HCT116 (cell line): ENCODE measurements at regions not wholly inside any gene's neighbourhood (a gene's known extent, or its start where the extent isn't known, plus 50 kb on each side); places are given as distances from the start of the nearest gene placed in this dataset.
A peak's percentile ranks its signal among the peaks of the same experiment; 100 is the strongest.

Source experiments
- ATAC-seq: fragments of 200-7000 bp; cut with Tn5 transposase; 2 replicates; pipeline ENCODE4 v1.9.1; 2020; ENCODE audit warnings: mild to moderate bottlenecking, moderate library complexity
- BruUV-seq: library from RNA; stranded (reverse); fragments of 400-500 nt; replicated peaks from 2 replicates; lab custom pipeline; 2021; lab: Mats Ljungman, UMichigan
- CTCF ChIA-PET: fragments of 300-600 bp; sonication (Branson Sonifier 250); formaldehyde crosslinking; loops from one replicate; lab custom pipeline; 2021; ENCODE audit warnings: antibody characterized with exemption; lab: Charles Lee
- POLR2A ChIA-PET: fragments of 300-600, 350-600 bp; sonication (Branson Sonifier 250); formaldehyde crosslinking; loops from one replicate; lab custom pipeline; 2021; ENCODE audit warnings: antibody characterized with exemption; lab: Charles Lee
- RAD21 ChIA-PET, 2 experiments: fragments of 300-600 bp; sonication (Branson Sonifier 250); formaldehyde crosslinking; loops; one replicate each; lab custom pipeline; 2023; ENCODE audit warnings: low total read pairs in 2 of 2; ENCODE audit not compliant: uncharacterized antibody in 2 of 2, unreplicated experiment in 2 of 2, low non-redundant PET in 1 of 2; lab: Charles Lee
- DNase-seq: peaks from one replicate; pipeline ENCODE4 v3.0.0-alpha.2; 2010; ENCODE audit warnings: low read depth, low spot score
- H2AFZ ChIP-seq: fragments of 200-600 bp; shearing (Covaris generic), sonication (generic); 2 replicates; pipeline ENCODE4 v1.6.1; 2017; ENCODE audit warnings: low read depth, mixed run types, mixed read lengths, antibody characterized with exemption, low read length; ENCODE audit not compliant: poor library complexity, severe bottlenecking
- H3K27ac ChIP-seq: 2 replicates; pipeline ENCODE4 v1.5.1; 2012; ENCODE audit warnings: low read depth, low read length
- H3K27me3 ChIP-seq: fragments of 200-600 bp; sonication (generic); 2 replicates; pipeline ENCODE4 v1.6.1; 2016; ENCODE audit warnings: mixed run types, low read length, mixed read lengths; ENCODE audit not compliant: insufficient read depth
- H3K36me3 ChIP-seq, 2 experiments: fragments of 200-500 bp in 1 of 2; fragments of 200-600 bp in 1 of 2; sonication (Bioruptor generic) in 1 of 2; sonication (generic) in 1 of 2; 2 replicates each; pipeline versions ENCODE4 v1.5.1 to v1.6.1; 2014 to 2016; ENCODE audit warnings: low read length in 2 of 2, inconsistent platforms in 1 of 2, mixed read lengths in 1 of 2, mixed run types in 1 of 2; ENCODE audit not compliant: insufficient read depth in 2 of 2, control insufficient read depth in 1 of 2
- H3K4me1 ChIP-seq, 2 experiments: fragments of 200-600 bp in 1 of 2; sonication (generic) in 1 of 2; 2 replicates each; pipeline versions ENCODE4 v1.5.1 to v1.6.1; 2012 to 2017; ENCODE audit warnings: low read length in 2 of 2, inconsistent platforms in 1 of 2, mild to moderate bottlenecking in 1 of 2, mixed read lengths in 1 of 2, mixed run types in 1 of 2, moderate library complexity in 1 of 2; ENCODE audit not compliant: insufficient read depth in 2 of 2, control insufficient read depth in 1 of 2
- H3K4me2 ChIP-seq: fragments of 200-600 bp; sonication (generic); 2 replicates; pipeline ENCODE4 v1.6.1; 2017; ENCODE audit warnings: mixed run types, low read length, mixed read lengths
- H3K4me3 ChIP-seq, 2 experiments: fragments of 200-600 bp in 1 of 2; sonication (generic) in 1 of 2; replicated peaks in 1 of 2; 2 replicates each; pipeline ENCODE4 v1.5.1; 2011 to 2016; ENCODE audit warnings: low read length in 2 of 2, control low read depth in 1 of 2, low read depth in 1 of 2, mild to moderate bottlenecking in 1 of 2, mixed read lengths in 1 of 2, mixed run types in 1 of 2
- H3K79me2 ChIP-seq: fragments of 200-600 bp; sonication (generic); 2 replicates; pipeline ENCODE4 v1.6.1; 2017; ENCODE audit warnings: mild to moderate bottlenecking, mixed run types, low read length, moderate library complexity, mixed read lengths; ENCODE audit not compliant: insufficient read depth
- H3K9ac ChIP-seq: fragments of 200-600 bp; sonication (generic); 2 replicates; pipeline ENCODE4 v1.6.1; 2016; ENCODE audit warnings: low read length, mixed read lengths
- H3K9me2 ChIP-seq: fragments of 200-600 bp; sonication (generic), shearing (Covaris generic); 2 replicates; pipeline ENCODE4 v1.6.1; 2017; ENCODE audit warnings: mixed run types, mild to moderate bottlenecking, moderate library complexity; ENCODE audit not compliant: insufficient read depth
- H3K9me3 ChIP-seq, 2 experiments: fragments of 200-500 bp in 1 of 2; fragments of 200-600 bp in 1 of 2; sonication (Bioruptor generic) in 1 of 2; sonication (generic) in 1 of 2; 2 replicates each; pipeline ENCODE4 v1.6.1; 2014 to 2017; ENCODE audit warnings: low read length in 2 of 2, mixed read lengths in 2 of 2, inconsistent platforms in 1 of 2, low read depth in 1 of 2, mild to moderate bottlenecking in 1 of 2, mixed run types in 1 of 2, moderate library complexity in 1 of 2; ENCODE audit not compliant: control insufficient read depth in 1 of 2, insufficient read depth in 1 of 2
- H4K20me1 ChIP-seq: fragments of 200-600 bp; sonication (generic), shearing (Covaris generic); 2 replicates; pipeline ENCODE4 v1.6.1; 2017; ENCODE audit warnings: mixed run types, mild to moderate bottlenecking, moderate library complexity; ENCODE audit not compliant: insufficient read depth
- CEBPB ChIP-seq: IDR thresholded peaks from 2 replicates; pipeline ENCODE4 v1.6.1; 2012; ENCODE audit warnings: low read depth
- EGR1 ChIP-seq: IDR thresholded peaks from 2 replicates; pipeline ENCODE4 v1.6.1; 2012; ENCODE audit warnings: low read depth
- EZH2 ChIP-seq: fragments of 200-600 bp; sonication (generic); IDR thresholded peaks from 2 replicates; pipeline ENCODE4 v1.6.1; 2017; ENCODE audit warnings: antibody characterized with exemption, mixed run types
- EZH2phosphoT487 ChIP-seq: fragments of 200-600 bp; IDR thresholded peaks from 2 replicates; pipeline ENCODE4 v1.6.1; 2018; ENCODE audit warnings: antibody characterized with exemption, borderline replicate concordance
- POLR2A ChIP-seq: IDR thresholded peaks from 2 replicates; pipeline ENCODE4 v1.7.0; 2011; ENCODE audit warnings: borderline replicate concordance; ENCODE audit not compliant: insufficient read depth, insufficient read length; ENCODE audit errors: extremely low read depth
- RAD21 ChIP-seq: IDR thresholded peaks from 2 replicates; pipeline ENCODE4 v1.6.1; 2012; ENCODE audit warnings: low read depth, mild to moderate bottlenecking
- SIN3A ChIP-seq: IDR thresholded peaks from 2 replicates; pipeline ENCODE4 v1.6.1; 2012; ENCODE audit warnings: low read depth
- SP1 ChIP-seq: IDR thresholded peaks from 2 replicates; pipeline ENCODE4 v1.6.1; 2012; ENCODE audit warnings: low read depth
- SRF ChIP-seq: IDR thresholded peaks from 2 replicates; pipeline ENCODE4 v1.6.1; 2012; ENCODE audit warnings: low read depth
- TCF7L2 ChIP-seq: IDR thresholded peaks from 2 replicates; pipeline ENCODE4 v1.7.0; 2011; ENCODE audit warnings: borderline replicate concordance, inconsistent platforms; ENCODE audit not compliant: insufficient read depth, insufficient read length; ENCODE audit errors: extremely low read depth
- YY1 ChIP-seq: IDR thresholded peaks from 2 replicates; pipeline ENCODE4 v1.6.1; 2011; ENCODE audit warnings: low read length, low read depth, moderate library complexity, mild to moderate bottlenecking; ENCODE audit not compliant: insufficient replicate concordance; ENCODE audit errors: extremely low read depth
- ZFX ChIP-seq: fragments of 450-650 bp; IDR thresholded peaks from 2 replicates; pipeline ENCODE4 v1.6.1; 2017
- intact Hi-C: fragments of 100-400 bp; cut with micrococcal nuclease; formaldehyde crosslinking; loops from 2 replicates; pipeline ENCODE4 v1.10.0; 2022
- TF ChIP-seq, protein P1 (sequence below): IDR thresholded peaks from 2 replicates; pipeline ENCODE4 v1.6.1; 2011; ENCODE audit warnings: mild to moderate bottlenecking, low read length, moderate library complexity; ENCODE audit not compliant: insufficient replicate concordance; ENCODE audit errors: extremely low read depth
- TF ChIP-seq, protein P2 (sequence below): IDR thresholded peaks from 2 replicates; pipeline ENCODE4 v1.6.1; 2012; ENCODE audit warnings: low read depth
- TF ChIP-seq, protein P3 (sequence below): IDR thresholded peaks from 2 replicates; pipeline ENCODE4 v1.6.1; 2012
- TF ChIP-seq, protein P4 (sequence below): IDR thresholded peaks from 2 replicates; pipeline ENCODE4 v1.6.1; 2012

DNA sequence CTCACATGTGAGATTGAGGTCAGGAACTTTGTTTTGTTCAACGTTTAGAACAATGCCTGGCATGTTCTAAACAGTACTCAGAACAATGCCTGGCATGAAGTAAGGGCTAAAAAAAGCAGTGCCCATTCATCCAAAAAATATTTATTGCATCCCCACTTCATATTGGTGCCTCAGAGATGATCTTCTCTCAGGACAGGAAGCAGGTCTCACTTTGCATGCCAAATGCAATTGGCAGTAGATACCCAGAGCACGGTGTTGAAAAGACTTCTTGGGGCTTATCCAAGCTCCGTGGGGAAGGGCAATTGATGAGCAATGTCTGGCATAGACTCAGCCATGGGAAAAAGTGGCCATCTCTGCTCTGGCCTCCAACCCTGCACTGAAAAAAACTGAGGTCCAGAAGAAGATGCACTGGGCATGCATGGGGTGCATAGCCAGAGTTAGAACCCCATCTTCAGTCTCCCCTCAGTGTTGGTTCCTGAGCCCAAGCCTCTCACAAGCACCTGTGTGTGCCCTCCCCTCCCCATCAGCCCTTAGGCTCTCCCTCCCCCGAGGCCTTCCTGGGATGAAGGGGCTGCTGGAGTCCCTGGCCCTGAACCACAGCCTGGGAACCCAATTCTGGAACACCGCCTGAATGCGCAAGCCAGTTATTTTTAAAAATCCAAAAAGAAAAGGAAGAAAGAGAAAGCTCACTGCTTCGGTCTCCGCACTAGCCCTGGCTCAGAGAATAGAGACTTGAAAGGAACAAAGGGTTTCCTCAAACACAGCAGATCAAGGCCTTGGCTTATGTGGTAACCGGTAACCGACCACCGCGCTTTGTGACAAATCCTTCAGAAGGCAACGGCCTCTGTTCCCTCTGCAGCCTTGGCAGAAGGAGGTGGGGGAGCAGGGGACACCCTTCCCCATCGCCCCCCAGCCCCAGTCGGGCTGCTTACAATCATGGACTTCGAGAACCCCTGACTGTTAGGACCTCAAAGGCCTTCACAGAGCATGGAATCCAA, 78.5 kb upstream of the SIRPA start:
- no peak overlapping the region for H2AFZ ChIP-seq
- no peaks in the 10 kb centered on the region for H4K20me1 ChIP-seq
- no peaks in the 10 kb centered on the region for H3K9me3 ChIP-seq
- no peak overlapping the region for H3K9ac ChIP-seq
- peak; percentile 43; the same call in 1 of the 2 replicates for ATAC-seq
- ChIA-PET RAD21 (no interaction called here), POLR2A (no interaction called here), CTCF (no interaction called here)
- intact Hi-C loops, result no loop called here
- no peak for DNase-seq
- H3K79me2 ChIP-seq, result no peaks in the 10 kb centered on the region
- H3K4me3 ChIP-seq, result no peak overlapping the region
- peaks cover 13 to 41% of the 10 kb centered on the region in 2 experiments; a peak in 3 of 4 replicates for H3K4me1 ChIP-seq
- H3K27ac ChIP-seq, result no peak overlapping the region
- no peaks in the 10 kb centered on the region for H3K9me2 ChIP-seq
- BruUV-seq, result no TSS peak
- no peaks in the 10 kb centered on the region for H3K36me3 ChIP-seq
- peak overlapping the region; percentile 39 for H3K4me2 ChIP-seq
- TF ChIP-seq YY1, result no peak
- no peak for TF ChIP-seq EZH2
- TF ChIP-seq SP1, result no peak
- TF ChIP-seq SIN3A, result no peak
- no peak for TF ChIP-seq TCF7L2
- TF ChIP-seq POLR2A, result no peak
- no peak for TF ChIP-seq CEBPB
- TF ChIP-seq RAD21, result no peak
- TF ChIP-seq EZH2phosphoT487, result no peak
- no peak for TF ChIP-seq SRF
- TF ChIP-seq, protein P1, sequence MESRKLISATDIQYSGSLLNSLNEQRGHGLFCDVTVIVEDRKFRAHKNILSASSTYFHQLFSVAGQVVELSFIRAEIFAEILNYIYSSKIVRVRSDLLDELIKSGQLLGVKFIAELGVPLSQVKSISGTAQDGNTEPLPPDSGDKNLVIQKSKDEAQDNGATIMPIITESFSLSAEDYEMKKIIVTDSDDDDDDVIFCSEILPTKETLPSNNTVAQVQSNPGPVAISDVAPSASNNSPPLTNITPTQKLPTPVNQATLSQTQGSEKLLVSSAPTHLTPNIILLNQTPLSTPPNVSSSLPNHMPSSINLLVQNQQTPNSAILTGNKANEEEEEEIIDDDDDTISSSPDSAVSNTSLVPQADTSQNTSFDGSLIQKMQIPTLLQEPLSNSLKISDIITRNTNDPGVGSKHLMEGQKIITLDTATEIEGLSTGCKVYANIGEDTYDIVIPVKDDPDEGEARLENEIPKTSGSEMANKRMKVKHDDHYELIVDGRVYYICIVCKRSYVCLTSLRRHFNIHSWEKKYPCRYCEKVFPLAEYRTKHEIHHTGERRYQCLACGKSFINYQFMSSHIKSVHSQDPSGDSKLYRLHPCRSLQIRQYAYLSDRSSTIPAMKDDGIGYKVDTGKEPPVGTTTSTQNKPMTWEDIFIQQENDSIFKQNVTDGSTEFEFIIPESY, result no peak
- TF ChIP-seq ZFX, result no peak
- TF ChIP-seq EGR1, result no peak
- TF ChIP-seq, protein P2, sequence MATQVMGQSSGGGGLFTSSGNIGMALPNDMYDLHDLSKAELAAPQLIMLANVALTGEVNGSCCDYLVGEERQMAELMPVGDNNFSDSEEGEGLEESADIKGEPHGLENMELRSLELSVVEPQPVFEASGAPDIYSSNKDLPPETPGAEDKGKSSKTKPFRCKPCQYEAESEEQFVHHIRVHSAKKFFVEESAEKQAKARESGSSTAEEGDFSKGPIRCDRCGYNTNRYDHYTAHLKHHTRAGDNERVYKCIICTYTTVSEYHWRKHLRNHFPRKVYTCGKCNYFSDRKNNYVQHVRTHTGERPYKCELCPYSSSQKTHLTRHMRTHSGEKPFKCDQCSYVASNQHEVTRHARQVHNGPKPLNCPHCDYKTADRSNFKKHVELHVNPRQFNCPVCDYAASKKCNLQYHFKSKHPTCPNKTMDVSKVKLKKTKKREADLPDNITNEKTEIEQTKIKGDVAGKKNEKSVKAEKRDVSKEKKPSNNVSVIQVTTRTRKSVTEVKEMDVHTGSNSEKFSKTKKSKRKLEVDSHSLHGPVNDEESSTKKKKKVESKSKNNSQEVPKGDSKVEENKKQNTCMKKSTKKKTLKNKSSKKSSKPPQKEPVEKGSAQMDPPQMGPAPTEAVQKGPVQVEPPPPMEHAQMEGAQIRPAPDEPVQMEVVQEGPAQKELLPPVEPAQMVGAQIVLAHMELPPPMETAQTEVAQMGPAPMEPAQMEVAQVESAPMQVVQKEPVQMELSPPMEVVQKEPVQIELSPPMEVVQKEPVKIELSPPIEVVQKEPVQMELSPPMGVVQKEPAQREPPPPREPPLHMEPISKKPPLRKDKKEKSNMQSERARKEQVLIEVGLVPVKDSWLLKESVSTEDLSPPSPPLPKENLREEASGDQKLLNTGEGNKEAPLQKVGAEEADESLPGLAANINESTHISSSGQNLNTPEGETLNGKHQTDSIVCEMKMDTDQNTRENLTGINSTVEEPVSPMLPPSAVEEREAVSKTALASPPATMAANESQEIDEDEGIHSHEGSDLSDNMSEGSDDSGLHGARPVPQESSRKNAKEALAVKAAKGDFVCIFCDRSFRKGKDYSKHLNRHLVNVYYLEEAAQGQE, result no peak
- TF ChIP-seq, protein P3, sequence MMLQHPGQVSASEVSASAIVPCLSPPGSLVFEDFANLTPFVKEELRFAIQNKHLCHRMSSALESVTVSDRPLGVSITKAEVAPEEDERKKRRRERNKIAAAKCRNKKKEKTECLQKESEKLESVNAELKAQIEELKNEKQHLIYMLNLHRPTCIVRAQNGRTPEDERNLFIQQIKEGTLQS, result no peak
- TF ChIP-seq, protein P4, sequence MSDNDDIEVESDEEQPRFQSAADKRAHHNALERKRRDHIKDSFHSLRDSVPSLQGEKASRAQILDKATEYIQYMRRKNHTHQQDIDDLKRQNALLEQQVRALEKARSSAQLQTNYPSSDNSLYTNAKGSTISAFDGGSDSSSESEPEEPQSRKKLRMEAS, result no peak
- H3K27me3 ChIP-seq, result 0 out of 2 replicates have a peak, but pooled peaks cover 4% of the 10 kb centered on the region
